DND-41 (cell line): ENCODE measurements at regions not wholly inside any gene's neighbourhood (a gene's known extent, or its start where the extent isn't known, plus 50 kb on each side); places are given as distances from the start of the nearest gene placed in this dataset.

ENCODE experiments used
- ATAC-seq: fragments of 200-7000 bp; cut with Tn5 transposase; 3 replicates; pipeline ENCODE4 v1.9.1; 2021; ENCODE audit warnings: low read depth; ENCODE audit not compliant: insufficient read depth
- DNase-seq: peaks from one replicate; pipeline ENCODE4 v3.0.0-alpha.2; 2020
- H2AFZ ChIP-seq: 2 replicates; pipeline ENCODE4 v1.6.0; 2012; ENCODE audit warnings: low read depth, low read length
- H3K27ac ChIP-seq: 2 replicates; pipeline ENCODE4 v1.5.1; 2012; ENCODE audit warnings: low read length, inconsistent platforms
- H3K27me3 ChIP-seq: fragments of 200-600 bp; sonication (generic); 2 replicates; pipeline ENCODE4 v1.6.0; 2012; ENCODE audit warnings: low read length, mild to moderate bottlenecking, inconsistent platforms; ENCODE audit not compliant: insufficient read depth, poor library complexity
- H3K36me3 ChIP-seq: 2 replicates; pipeline ENCODE4 v1.5.1; 2012; ENCODE audit warnings: low read length, inconsistent platforms; ENCODE audit not compliant: insufficient read depth
- H3K4me1 ChIP-seq: 2 replicates; pipeline ENCODE4 v1.5.1; 2012; ENCODE audit warnings: mild to moderate bottlenecking, low read length; ENCODE audit not compliant: insufficient read depth
- H3K4me2 ChIP-seq: 2 replicates; pipeline ENCODE4 v1.6.0; 2012; ENCODE audit warnings: mild to moderate bottlenecking, moderate library complexity, low read length, inconsistent platforms; ENCODE audit not compliant: insufficient read depth
- H3K4me3 ChIP-seq, 2 experiments: fragments of 200-600 bp in 1 of 2; shearing (Covaris generic) in 1 of 2; 2 replicates each; pipeline ENCODE4 v1.5.1; 2012 to 2016; ENCODE audit warnings: inconsistent platforms in 2 of 2, low read length in 2 of 2, mild to moderate bottlenecking in 2 of 2, low read depth in 1 of 2, moderate library complexity in 1 of 2
- H3K79me2 ChIP-seq: 2 replicates; pipeline ENCODE4 v1.6.0; 2012; ENCODE audit warnings: low read length, inconsistent platforms; ENCODE audit not compliant: insufficient read depth
- H3K9ac ChIP-seq: 2 replicates; pipeline ENCODE4 v1.6.0; 2012; ENCODE audit warnings: low read depth, mild to moderate bottlenecking, inconsistent platforms, low read length, moderate library complexity
- H3K9me3 ChIP-seq: 2 replicates; pipeline ENCODE4 v1.5.1; 2012; ENCODE audit warnings: low read length, moderate library complexity, mild to moderate bottlenecking, inconsistent platforms; ENCODE audit not compliant: insufficient read depth, severe bottlenecking
- H4K20me1 ChIP-seq: 2 replicates; pipeline ENCODE4 v1.6.0; 2012; ENCODE audit warnings: low read length; ENCODE audit not compliant: insufficient read depth
- CTCF ChIP-seq: IDR thresholded peaks from 2 replicates; pipeline ENCODE4 v1.5.1; 2012; ENCODE audit warnings: borderline replicate concordance, low read length, moderate library complexity, mild to moderate bottlenecking; ENCODE audit not compliant: poor library complexity, severe bottlenecking; ENCODE audit errors: extremely low read depth
- EZH2 ChIP-seq: IDR thresholded peaks from 3 replicates; pipeline ENCODE4 v1.6.1; 2012; ENCODE audit warnings: borderline replicate concordance, low read depth, mild to moderate bottlenecking, moderate library complexity, low read length, inconsistent platforms; ENCODE audit not compliant: severe bottlenecking

GRCh38 chr15:26129852-26130251, 266.7 kb upstream of the ATP10A start:
- H3K4me2 ChIP-seq, result no peak overlapping the region
- no peaks in the 10 kb centered on the region for H3K27me3 ChIP-seq
- H3K79me2 ChIP-seq, result no peaks in the 10 kb centered on the region
- H3K27ac ChIP-seq, result no peak overlapping the region
- ATAC-seq (no peak), DNase-seq (no peak)
- H4K20me1 ChIP-seq, result no peaks in the 10 kb centered on the region
- peaks cover 2% of the 10 kb centered on the region for H3K9me3 ChIP-seq
- no peaks in the 10 kb centered on the region for H3K36me3 ChIP-seq
- no peak for TF ChIP-seq CTCF
- no peak overlapping the region for H2AFZ ChIP-seq
- H3K4me3 ChIP-seq, result no peak overlapping the region
- H3K4me1 ChIP-seq, result no peaks in the 10 kb centered on the region
- H3K9ac ChIP-seq, result no peak overlapping the region

GRCh38 chr15:26128611-26129140, 265.5 kb upstream of the ATP10A start:
- H3K4me1 ChIP-seq, result no peaks in the 10 kb centered on the region
- no peak for ATAC-seq
- H3K27ac ChIP-seq, result no peak overlapping the region
- TF ChIP-seq CTCF, result no peak
- TF ChIP-seq EZH2, result no peak
- no peak overlapping the region for H3K9ac ChIP-seq
- peaks cover 2% of the 10 kb centered on the region for H3K9me3 ChIP-seq
- H2AFZ ChIP-seq, result no peak overlapping the region
- H3K4me2 ChIP-seq, result no peak overlapping the region
- H3K27me3 ChIP-seq, result no peaks in the 10 kb centered on the region
- no peak for DNase-seq
- no peaks in the 10 kb centered on the region for H4K20me1 ChIP-seq
- H3K79me2 ChIP-seq, result no peaks in the 10 kb centered on the region
- H3K36me3 ChIP-seq, result no peaks in the 10 kb centered on the region
- H3K4me3 ChIP-seq, result no peak overlapping the region

DNA sequence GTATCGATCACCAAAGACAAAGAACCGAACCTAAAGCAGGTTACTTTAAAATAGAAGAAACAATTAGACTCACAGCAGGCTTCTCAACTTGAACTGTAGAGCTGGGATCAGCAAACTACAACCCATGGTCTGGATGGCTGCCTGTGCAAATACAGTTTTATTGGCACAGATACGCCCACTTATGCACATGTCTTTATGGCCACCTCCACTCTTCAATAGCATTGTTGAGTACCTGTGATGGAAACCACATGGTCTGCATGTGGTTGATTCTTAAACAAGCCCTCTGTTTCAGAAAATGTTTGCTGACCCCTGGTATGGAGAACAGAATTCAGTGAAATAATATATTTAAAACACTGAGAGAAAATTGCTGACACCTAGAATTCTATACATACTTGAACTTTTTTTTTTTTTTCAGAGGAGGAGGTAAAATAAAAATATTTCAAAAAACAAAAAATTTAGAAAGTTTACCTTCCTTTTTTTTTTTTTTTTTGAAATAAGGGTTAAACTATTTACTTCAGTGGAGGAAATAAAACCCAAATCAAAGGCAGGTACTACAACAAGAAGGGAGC, 263.8 kb upstream of the ATP10A start:
- no peak for ATAC-seq
- Histone ChIP-seq H3K4me1 (no peaks in the 10 kb centered on the region), H3K36me3 (no peaks in the 10 kb centered on the region)

More for the DNA sequence above, 263.8 kb upstream of the ATP10A start:
- Histone ChIP-seq H3K27me3 (no peaks in the 10 kb centered on the region), H3K9ac (no peak overlapping the region), H2AFZ (no peak overlapping the region), H3K4me2 (no peak overlapping the region), H3K27ac (no peak overlapping the region), H3K4me3 (no peak overlapping the region), H3K9me3 (peaks cover 2% of the 10 kb centered on the region), H4K20me1 (no peaks in the 10 kb centered on the region), H3K79me2 (no peaks in the 10 kb centered on the region)
- no peak for DNase-seq
- TF ChIP-seq CTCF (no peak), EZH2 (no peak)
